ENCODE measurements at regions not wholly inside any gene's neighbourhood (a gene's known extent, or its start where the extent isn't known, plus 50 kb on each side); places are given as distances from the start of the nearest gene placed in this dataset.

DNA sequence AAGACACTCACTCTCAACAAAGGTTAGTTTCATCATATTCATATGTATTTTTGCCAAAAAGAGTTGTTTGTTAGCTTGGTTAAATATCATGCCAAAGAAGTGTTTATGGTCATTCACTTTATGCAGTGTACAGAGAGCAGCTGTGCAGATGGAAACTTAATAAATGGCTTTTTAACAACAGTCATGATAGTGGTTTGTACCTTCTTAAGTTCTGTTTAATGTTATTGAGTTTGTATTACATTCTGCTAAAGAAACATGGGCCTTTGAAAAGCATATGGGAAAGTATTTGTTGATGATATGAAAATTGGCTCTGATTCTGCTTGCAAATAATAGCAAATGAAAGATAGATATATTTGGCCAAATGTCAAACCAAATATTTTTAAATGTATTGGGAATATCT lies 607.3 kb downstream of the NCAM2 start:
- DNase-seq: no peak

DNA sequence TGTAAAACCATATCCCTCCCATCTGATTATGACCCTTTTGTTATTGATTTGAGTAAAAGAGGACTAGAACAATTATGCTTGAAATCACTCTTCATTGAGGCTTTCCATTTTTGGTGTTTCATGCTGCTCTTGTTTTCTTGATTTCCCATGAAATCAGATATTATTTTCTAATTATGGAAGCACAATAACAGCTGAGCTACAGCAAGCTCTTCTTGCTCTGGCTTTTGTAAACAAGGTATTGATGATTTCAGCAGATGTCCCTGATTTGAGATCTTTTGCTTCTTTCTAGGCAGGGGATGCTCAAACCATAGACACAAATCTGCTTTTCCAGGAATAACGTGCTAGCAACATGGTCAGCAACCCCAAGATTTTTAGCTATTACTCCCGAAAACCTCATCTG lies 607.8 kb downstream of the NCAM2 start:
- no peak for DNase-seq

DNA sequence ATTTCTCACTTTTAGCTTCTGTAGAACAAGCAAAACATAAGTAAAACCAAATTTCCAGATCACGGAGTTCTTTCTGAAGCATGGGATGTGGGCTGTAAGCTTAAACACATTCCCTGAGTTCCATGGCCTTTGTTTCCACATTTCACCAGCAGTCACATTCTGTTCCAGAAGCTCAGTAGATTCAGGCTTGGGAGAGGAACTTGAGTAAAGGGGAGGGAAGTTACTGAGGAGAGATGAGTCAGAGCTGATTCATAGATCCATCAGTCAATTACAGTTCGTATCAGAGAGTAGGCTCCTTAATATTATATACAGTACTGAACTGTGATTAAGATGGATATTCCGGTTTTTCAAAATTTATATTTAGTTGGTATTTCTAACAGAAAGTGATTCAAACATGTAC lies 614.3 kb downstream of the NCAM2 start:
- no peak for DNase-seq

DNA sequence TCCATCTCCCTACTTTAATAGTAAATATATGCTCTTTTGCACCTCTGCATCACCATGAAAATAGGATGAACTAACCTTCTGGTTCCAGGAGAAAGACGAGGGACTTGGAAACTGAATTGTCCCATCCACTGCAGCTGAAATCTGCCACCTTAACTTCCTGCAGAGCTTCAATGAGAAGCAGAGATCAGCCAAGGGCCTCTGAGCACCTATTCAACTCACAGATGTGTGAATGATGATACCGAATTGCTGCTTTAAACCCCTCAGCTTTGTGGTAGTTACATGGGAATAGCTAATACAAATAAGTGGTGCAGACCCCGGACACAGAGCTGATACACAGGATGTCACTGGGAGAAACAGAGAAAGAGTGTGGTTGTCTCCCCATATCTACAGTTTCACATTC lies 616.8 kb downstream of the NCAM2 start:
- no peak for DNase-seq

DNA sequence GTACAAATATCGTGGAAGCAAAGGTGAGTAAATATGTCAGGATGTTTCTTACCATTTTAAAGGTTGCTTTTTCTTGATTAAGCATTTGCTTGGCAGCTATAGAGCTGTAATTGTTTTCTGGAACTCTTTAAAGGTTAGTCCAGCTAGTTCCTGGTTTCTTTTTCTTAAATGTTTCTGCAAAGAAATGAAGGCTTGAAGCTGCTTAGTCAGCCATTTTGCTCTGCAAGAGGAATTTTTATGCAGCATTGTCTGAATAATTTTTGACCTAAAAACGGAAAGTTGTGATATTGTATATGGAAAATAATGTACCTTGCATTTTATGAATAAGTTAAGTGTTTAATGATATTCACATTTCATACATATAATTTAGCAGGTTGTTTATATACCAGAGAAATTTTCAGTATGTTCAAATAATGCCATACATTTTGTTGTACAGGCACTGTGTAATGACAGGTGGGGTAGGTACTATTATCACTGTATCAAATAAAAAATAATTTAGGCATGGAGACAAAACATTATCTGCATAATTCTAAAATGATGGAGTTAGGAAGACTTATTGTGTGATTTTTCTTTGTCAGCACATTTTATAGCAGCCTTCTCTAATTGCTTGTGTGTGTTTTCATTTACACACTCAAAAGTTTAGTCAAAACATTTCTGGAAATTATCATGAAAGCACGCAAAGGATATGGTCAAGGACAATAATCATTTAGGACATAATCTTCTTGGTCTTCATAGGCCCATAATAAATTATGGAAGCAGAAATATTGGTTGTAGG lies 624.4 kb downstream of the NCAM2 start:
- no peak for DNase-seq

DNA sequence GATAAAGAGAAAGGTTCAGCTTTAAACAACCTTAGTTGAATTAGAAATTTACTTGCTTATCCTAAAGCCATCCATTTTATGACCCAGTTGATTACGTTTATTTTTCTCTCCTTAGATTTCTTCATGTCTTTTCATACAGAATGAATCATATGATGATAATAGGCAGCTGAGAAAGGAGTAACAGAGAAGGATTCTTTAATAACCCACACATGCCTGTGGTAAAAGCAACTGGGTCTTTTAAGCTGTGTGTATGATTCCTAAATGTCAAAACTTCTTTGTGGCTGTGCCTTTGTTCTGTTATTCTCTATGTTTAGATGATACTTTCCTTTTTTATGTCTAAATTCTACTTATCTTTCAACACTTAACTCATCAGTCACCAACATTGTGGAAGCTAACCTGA lies 626.5 kb downstream of the NCAM2 start:
- DNase-seq: no peak

DNA sequence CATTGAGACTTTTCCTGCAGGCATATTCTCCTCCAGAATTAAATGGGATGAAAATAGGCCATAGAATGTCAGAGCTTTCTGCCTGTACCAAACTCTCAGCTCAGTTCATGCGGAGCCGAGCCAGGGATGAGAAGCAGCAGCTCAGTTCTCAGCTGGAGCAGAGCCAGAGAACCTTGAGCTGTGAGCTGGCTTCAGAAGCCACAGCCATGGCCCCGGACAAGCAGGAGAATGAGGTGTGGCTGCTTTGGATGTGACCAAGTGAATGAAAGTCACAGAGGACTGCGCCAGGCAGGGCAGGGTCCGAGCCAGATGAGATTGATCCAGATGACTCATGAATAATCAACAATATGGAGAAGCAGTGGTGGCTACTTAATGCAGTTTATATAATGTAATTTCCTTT lies 633.8 kb downstream of the NCAM2 start:
- no peak for DNase-seq

DNA sequence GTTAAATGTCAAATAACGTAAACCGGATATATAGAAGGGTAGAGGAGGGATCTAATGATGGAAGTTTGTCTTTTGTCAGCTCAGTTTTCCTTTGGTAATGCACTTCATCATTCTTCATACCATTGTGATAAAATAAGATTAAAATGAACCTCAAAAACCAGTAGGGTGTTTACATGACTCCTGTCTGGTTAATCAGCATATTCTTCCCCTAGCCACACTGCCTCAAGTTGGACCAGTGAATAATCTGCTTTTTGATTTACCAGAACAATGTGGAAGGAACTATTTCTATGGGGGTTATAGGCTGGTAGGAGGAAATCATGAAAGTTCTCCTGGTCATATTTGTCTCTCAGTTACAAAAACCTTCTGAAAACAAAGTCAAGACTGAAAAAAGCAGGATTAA lies 634.7 kb downstream of the NCAM2 start:
- no peak for DNase-seq

DNA sequence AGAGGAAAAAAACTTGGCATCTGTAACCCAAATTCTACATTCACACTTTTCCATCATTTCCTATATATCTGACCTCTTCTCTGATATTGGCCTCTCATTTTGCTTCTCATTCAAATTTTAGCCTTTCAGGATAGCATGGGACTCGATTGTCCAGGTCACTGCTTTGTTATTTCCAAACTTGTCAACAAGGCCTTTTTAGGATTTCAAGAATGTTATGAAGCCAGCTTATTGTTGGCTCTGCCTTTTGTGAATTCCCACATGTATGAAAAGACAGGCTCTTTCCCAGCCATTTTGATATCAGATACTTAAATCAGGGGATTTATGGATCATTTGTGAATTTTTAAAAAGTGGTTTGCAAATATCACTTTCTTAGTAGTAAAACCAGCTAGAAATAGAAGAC lies 663.5 kb downstream of the NCAM2 start:
- DNase-seq: no peak

DNA sequence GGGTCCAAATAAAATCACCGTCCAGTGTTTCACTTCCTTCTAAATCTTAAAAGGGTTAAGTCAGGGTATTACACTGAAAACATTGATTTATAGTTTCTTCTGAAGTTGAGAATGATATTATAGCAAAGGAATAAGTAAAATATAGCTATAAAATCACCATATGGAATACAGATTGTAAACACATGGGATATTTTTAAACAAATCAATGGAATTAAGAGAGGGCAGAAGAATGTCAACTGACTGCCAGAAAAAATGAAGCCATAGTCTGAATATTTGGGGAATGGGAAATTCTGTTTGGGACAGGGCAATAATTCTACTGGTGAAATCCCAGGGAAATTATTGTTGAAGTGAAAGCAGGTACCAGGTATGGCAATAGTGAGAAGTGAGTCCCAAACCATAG lies 664.6 kb downstream of the NCAM2 start:
- DNase-seq: no peak

DNA sequence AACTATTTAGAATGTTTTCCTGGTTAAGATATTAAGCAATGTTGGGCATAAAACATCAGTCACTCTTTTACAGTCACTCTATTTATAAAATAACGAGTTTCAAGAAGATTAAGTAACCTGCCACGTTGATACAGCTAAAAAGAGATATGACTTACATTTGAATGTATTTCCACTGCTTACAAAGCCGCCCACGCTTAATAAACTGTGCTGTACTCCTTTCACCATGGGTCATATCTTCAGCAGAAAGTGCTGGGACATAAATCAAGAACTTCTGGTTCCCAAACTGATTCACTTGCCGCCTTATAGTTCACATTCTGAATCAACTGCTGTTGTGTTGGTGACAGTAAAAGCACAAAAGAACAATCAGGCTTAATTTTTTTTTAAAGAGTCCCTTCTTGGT lies 666.7 kb downstream of the NCAM2 start:
- DNase-seq: no peak

DNA sequence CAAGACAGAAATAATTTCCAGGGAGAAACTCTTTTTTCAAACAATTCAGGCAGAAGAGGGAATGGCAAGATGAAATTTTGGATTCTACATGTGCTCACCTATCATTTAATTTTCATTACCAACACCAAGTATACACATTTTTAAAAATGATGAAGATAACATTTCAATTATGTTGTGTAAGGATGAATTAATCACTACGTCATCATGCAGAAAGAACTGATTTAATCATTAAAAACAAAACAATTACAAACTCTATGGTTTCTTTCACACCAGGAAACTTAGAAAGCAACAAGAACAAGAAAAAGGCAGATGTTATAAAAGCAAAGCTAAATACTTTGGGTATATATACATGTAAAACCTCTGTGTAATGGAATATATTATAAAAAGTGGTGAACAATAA lies 668.5 kb downstream of the NCAM2 start:
- no peak for DNase-seq

DNA sequence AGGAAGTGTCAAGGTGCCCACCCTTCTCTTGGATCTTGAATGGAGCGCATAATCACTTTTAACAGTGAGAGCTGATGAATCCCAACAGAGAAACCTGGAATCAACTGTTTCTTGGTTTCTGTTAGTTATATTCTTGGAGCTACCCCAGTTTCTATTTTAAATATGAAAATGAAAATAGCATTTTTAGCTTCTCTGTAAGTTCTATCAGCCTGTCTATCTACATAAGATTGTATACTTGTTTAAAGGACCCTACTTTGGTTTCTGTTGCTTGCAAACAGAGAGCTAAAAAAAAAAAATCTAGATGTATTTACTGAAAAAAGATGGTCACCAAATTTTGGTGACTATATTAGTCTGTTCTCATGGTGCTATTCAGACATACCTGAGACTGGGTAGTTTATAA lies 670.0 kb downstream of the NCAM2 start:
- DNase-seq: no peak

DNA sequence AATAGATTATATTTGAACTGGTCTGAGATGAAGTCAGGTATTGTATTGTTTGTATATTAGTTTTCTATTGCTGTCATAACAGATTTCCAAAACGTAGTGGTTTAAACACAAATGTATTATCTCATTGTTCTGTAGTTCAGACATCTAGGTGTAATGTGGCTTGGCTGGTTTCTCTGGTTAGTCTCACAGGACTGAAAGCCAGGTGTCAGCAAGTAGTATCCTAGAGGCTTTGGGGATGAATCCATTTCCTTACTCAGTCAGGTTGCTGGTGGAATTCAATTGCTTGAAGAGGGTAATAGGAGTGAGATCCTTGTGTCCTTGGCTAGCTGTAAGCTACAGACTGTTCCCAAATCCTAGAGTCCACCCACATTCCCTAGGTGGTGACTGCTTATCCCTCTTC lies 675.8 kb downstream of the NCAM2 start:
- DNase-seq: no peak

DNA sequence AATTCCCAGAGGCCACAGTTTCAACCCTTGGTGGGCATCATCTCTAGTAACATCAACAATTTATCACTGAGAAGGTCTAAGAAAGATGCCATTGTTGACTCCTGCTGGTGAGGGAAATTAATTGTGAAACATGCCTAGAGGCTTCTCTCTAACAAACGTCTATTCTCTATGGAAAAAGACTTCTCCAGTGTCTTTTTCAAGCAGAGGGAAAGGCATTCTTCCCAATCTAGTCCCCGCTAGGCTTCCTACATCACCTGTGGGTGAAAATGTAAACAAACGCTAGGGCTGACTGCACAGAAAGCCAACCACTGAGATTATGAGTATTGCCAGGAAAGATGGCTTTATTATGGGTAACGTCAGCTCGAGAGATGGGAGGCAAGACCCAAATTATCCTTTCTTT lies 677.4 kb downstream of the NCAM2 start:
- DNase-seq: no peak

DNA sequence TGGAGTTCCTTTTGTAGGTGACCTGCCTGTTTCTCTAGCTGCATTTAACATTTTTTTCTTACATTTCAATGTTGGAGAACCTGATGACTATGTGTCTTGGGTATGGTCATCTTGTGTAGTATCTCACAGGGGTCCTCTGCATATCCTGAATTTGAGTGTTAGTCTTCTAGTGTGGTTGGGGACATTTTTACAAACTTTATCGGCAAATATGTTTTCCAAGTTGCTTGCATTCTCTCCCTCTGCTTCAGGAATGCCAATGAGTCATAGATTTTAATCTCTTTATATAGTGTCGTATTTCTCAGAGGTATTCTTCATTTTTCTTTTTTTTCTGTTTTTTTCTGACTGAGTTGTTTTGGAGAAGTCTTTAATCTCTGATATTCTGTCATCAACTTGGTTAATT lies 684.0 kb downstream of the NCAM2 start:
- DNase-seq: no peak

DNA sequence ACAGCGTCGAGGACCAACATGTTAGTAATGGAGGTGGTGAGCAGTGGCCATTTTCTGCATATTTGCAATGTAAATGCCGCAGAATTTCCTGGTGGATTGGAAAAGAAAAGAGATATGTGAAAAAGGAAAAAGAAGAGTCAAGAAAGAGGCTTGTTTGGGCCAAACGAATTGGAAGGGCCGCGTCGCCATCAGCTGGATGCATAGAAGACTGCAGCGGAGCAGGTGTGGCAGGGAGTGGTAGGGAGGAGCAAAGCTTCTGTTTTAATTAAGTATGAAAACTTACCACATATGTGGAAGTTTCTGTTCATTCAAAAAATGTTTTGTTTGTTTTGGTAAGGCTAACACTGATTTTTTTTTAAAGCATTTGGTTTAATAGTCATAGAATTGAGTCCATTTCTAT lies 690.7 kb downstream of the NCAM2 start:
- DNase-seq: no peak

DNA sequence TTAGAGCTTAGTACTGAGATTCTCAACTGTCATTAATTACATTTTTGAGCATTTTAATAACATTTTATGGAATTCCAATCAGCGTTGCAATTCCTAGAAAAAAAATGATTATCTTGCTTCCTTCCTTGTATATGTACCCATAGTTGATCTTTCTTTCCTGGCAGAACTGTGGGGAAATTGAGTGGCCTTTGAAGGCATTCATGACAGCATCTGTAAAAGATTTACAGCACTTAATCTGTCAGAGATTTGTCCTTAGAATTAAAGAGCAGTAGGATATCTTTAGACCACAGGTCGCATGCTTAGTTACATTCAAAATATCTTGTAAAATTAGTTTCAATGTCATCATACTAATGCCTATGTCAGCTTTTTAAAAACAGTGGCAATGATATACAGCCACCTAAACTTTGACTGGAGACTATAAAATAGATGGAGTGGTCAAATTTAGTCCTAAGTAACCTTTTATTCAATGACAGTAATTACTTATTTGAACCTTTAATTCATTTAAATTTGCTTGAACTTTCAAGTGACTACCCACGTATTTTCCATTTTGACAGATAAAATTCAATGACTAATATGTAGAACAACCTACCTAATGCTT lies 692.0 kb downstream of the NCAM2 start:
- no peak for DNase-seq

DNA sequence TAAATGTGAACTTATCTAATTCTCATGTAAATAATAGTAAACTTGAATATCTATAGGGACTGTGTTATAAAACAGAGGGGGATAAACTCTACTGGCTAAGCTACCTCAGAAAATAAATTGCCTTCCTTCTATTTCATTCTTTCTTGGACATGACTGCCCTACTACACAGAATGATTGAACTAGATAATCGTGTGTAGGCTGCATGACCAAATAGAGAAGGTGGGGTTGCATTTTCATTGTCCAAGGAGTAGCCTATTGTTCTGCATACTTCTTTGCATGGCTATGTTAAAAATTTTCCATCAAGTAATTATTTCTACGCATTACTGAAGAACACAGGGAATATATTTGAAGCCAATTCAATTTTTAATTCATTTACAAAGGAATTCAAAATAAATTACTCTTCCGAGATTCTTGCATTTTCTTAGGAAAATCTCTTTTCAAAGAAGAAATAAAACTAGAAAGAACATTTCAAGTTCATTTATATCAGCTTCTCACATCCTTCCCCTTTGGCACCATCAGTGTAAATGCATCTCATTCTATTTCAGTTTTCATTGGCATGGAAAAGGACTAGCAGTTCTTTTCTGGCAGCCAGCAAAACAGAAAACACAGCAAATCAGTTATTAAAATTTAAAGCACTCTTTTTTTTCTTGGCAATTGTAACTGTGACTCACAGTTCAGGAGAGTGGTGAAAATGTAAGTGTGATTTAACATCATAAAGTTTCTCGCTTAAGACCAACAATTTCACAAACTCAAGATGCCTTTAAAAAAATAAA lies 714.7 kb downstream of the NCAM2 start:
- no peak for DNase-seq

DNA sequence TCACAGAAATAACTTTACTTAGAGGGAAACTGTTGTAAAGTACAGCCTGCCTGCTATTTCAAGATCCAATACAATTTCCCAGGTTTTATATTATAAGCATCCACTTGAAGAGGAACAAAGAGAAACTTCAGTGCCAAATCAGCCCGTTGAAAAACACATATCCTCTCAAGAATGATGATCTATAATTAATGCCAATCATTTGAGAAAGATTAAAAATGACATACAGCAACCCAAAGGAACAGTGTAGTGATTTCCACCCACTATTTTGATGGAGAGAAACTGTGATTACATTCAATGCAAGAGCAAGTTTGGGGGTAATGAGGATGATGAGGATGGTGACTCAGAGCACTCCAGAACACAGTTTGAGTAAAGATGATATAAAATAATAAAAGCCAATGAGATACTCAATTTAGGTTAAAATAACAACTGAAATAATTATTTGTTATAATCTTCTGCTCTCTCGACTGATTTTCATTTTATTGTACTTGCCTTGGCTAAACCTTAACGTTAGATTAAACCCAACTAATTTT lies 715.5 kb downstream of the NCAM2 start:
- DNase-seq: no peak

DNA sequence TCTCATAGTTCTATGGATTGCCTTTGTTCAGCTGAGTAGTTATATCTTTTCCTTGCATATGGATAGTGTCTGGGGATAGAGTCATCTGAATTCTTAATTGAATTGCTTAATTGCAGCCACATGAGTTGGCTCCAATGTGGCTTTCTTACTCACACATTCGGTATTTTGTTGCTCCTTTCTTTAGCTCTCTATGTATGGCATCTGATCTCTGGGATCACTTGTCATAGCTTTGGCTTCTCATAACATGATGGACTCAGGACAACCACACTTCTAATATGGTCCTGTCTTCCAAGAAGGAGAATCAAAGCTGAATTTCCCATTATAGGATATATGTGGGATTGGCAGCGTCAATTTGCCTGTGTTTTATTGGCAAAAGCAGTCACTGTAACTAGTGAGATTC lies 716.2 kb downstream of the NCAM2 start:
- DNase-seq: no peak

DNA sequence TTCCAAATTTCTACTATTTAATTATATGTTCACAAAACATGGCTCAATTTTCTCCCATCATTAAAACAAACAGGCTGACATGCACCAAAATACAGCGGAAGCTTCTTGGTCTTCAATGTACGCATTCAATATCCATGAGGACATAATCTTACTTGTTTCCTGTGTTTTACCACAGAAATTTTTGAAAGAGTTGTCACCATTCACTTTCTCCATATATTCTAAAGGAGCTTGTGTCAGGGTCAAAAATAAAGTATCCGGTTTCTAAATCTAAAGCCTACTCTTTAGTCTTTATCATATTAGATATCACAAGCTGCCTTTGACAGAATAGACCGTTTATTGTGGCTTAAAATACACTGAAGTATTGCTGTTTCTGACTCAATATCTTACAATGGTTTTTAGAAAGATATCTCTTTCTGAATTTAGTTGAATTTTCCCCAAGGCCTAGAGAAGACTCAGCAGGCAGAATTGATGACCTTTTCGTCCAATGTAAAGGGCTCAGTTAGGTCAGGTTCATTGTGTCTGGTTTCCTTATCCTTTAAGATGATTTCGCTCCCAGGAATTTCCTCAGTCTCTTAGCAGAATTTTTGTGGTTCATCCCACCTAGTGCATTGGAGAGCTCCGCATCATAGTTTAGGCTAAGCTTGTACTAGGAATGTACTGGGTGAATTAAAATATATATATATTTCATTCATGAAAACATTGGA lies 717.2 kb downstream of the NCAM2 start:
- no peak for DNase-seq

DNA sequence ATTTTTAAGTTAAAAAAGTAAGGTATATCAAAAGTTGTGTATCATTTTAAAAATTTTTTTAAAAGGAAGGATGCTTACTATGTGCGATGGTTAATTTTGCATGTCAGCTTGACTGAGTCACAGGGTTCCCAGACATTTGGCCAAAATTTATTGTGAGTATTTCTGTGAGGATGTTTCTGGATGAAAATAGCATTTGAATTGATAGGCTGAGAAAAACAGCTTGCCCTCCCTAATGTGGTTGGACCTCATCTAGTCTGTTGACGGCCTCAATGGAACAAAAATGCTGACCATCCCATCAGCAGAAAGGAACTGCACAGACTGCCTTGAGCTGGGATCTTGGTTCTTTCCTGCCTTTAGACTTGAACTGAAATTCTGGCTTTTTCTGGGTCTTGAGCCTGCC lies 724.5 kb downstream of the NCAM2 start:
- DNase-seq: no peak
